PC-3 (cell line): ENCODE measurements at regions not wholly inside any gene's neighbourhood (a gene's known extent, or its start where the extent isn't known, plus 50 kb on each side); places are given as distances from the start of the nearest gene placed in this dataset.

Experiments
- ATAC-seq: fragments of 200-7000 bp; cut with Tn5 transposase; 2 replicates; pipeline ENCODE4 v1.9.1; 2020; ENCODE audit warnings: mild to moderate bottlenecking, moderate library complexity
- BruUV-seq: library from RNA; stranded (reverse); fragments of 400-500 nt; replicated peaks from 2 replicates; lab custom pipeline; 2021; lab: Mats Ljungman, UMichigan
- CTCF ChIA-PET: fragments of 300-600 bp; sonication (Branson Sonifier 250); formaldehyde crosslinking; loops from one replicate; lab custom pipeline; 2022; ENCODE audit warnings: antibody characterized with exemption; lab: Charles Lee
- POLR2A ChIA-PET: fragments of 300-600 bp; sonication (Branson Sonifier 250); formaldehyde crosslinking; loops from one replicate; lab custom pipeline; 2022; ENCODE audit warnings: antibody characterized with exemption; ENCODE audit not compliant: unreplicated experiment; lab: Charles Lee
- DNase-seq: peaks from one replicate; pipeline ENCODE4 v3.0.0-alpha.2; 2015
- H2AFZ ChIP-seq: fragments of 300-600 bp; sonication (generic); 2 replicates; pipeline ENCODE4 v1.6.0; 2016; ENCODE audit warnings: antibody characterized with exemption, low read length
- H3F3A ChIP-seq: fragments of 300-600 bp; sonication (generic); one replicate; pipeline ENCODE4 v1.6.0; 2017; ENCODE audit warnings: antibody characterized with exemption, low read length, control low read depth, mild to moderate bottlenecking; ENCODE audit not compliant: unreplicated experiment
- H3K27ac ChIP-seq: fragments of 300-600 bp; sonication (generic); 2 replicates; pipeline ENCODE4 v1.5.1; 2016; ENCODE audit warnings: mild to moderate bottlenecking, low read length
- H3K27me3 ChIP-seq: fragments of 300-600 bp; sonication (generic); 2 replicates; pipeline ENCODE4 v1.6.1; 2016; ENCODE audit warnings: low read length, mixed read lengths
- H3K36me3 ChIP-seq: fragments of 300-600 bp; sonication (generic); 2 replicates; pipeline ENCODE4 v1.6.1; 2016; ENCODE audit warnings: low read depth, mixed run types, low read length, mixed read lengths
- H3K4me1 ChIP-seq: fragments of 300-600 bp; sonication (generic); 2 replicates; pipeline ENCODE4 v1.5.1; 2016; ENCODE audit warnings: low read length; ENCODE audit not compliant: insufficient read depth
- H3K4me2 ChIP-seq: fragments of 300-600 bp; sonication (generic); 2 replicates; pipeline ENCODE4 v1.6.0; 2016; ENCODE audit warnings: low read length
- H3K4me3 ChIP-seq: fragments of 300-600 bp; sonication (generic); 2 replicates; pipeline ENCODE4 v1.5.1; 2016; ENCODE audit warnings: mild to moderate bottlenecking, low read length, mixed read lengths
- H3K79me2 ChIP-seq: fragments of 300-600 bp; sonication (generic); 2 replicates; pipeline ENCODE4 v1.6.1; 2017; ENCODE audit warnings: low read length, mixed read lengths
- H3K9ac ChIP-seq: fragments of 300-600 bp; sonication (generic); 2 replicates; pipeline ENCODE4 v1.6.0; 2016; ENCODE audit warnings: mild to moderate bottlenecking, low read length
- H3K9me2 ChIP-seq: fragments of 300-600 bp; sonication (generic); replicated peaks from 2 replicates; pipeline ENCODE4 v1.6.1; 2016; ENCODE audit warnings: mixed run types, low read length, mixed read lengths
- H3K9me3 ChIP-seq: fragments of 300-600 bp; sonication (generic); 2 replicates; pipeline ENCODE4 v1.6.1; 2016; ENCODE audit warnings: low read length, mixed read lengths
- H4K20me1 ChIP-seq: fragments of 300-600 bp; sonication (generic); 2 replicates; pipeline ENCODE4 v1.6.1; 2016; ENCODE audit warnings: low read length, mixed read lengths
- CTCF ChIP-seq: fragments of 300-600 bp; sonication (generic); conservative IDR thresholded peaks from 2 replicates; pipeline ENCODE4 v1.5.1; 2017; ENCODE audit warnings: antibody characterized with exemption, low read depth, mild to moderate bottlenecking, low read length
- EZH2 ChIP-seq: fragments of 300-600 bp; sonication (generic); IDR thresholded peaks from one replicate; pipeline ENCODE4 v1.6.1; 2017; ENCODE audit warnings: antibody characterized with exemption, mild to moderate bottlenecking, low read length; ENCODE audit not compliant: unreplicated experiment
- EZH2phosphoT487 ChIP-seq: fragments of 300-600 bp; sonication (generic); IDR thresholded peaks from 2 replicates; pipeline ENCODE4 v1.6.1; 2018; ENCODE audit warnings: mild to moderate bottlenecking, antibody characterized with exemption, low read length, borderline replicate concordance
- intact Hi-C: fragments of 100-400 bp; cut with micrococcal nuclease; formaldehyde crosslinking; loops from 2 replicates; pipeline ENCODE4 v1.9.0; 2023

- TF ChIP-seq EZH2 (no peak), CTCF (no peak), EZH2phosphoT487 (no peak)
- no peaks in the 10 kb centered on the region for H3K4me1 ChIP-seq
- no peak overlapping the region for H3K9ac ChIP-seq
- H3K4me2 ChIP-seq, result no peak overlapping the region
- H3F3A ChIP-seq, result no peaks in the 10 kb centered on the region
- no peaks in the 10 kb centered on the region for H3K9me2 ChIP-seq
- ChIA-PET POLR2A (no interaction called here), CTCF (no interaction called here)
- H3K79me2 ChIP-seq, result no peaks in the 10 kb centered on the region
- no peak overlapping the region for H2AFZ ChIP-seq
- no TSS peak for BruUV-seq
- H3K27ac ChIP-seq, result no peak overlapping the region
- H4K20me1 ChIP-seq, result no peaks in the 10 kb centered on the region
- no peaks in the 10 kb centered on the region for H3K9me3 ChIP-seq
- H3K4me3 ChIP-seq, result no peak overlapping the region
- no peak for ATAC-seq
- no peak for DNase-seq
- H3K27me3 ChIP-seq, result no peaks in the 10 kb centered on the region
- intact Hi-C loops, result no loop called here
- H3K36me3 ChIP-seq, result no peaks in the 10 kb centered on the region
Measured at GRCh38 chr10:44243851-44244510, 140.9 kb downstream of the CXCL12 start.

GRCh38 chr10:44242826-44243225, 142.1 kb downstream of the CXCL12 start:
- ChIA-PET POLR2A (no interaction called here), CTCF (no interaction called here)
- Histone ChIP-seq H3K9ac (no peak overlapping the region), H3K27me3 (no peaks in the 10 kb centered on the region), H3K27ac (no peak overlapping the region), H3K4me1 (no peaks in the 10 kb centered on the region), H3K4me2 (no peak overlapping the region), H3K9me3 (no peaks in the 10 kb centered on the region), H3K4me3 (no peak overlapping the region), H3K9me2 (no peaks in the 10 kb centered on the region), H3K79me2 (no peaks in the 10 kb centered on the region), H3F3A (no peaks in the 10 kb centered on the region), H4K20me1 (no peaks in the 10 kb centered on the region), H2AFZ (no peak overlapping the region), H3K36me3 (no peaks in the 10 kb centered on the region)
- no TSS peak for BruUV-seq
- intact Hi-C loops, result no loop called here
- ATAC-seq (no peak), DNase-seq (no peak)
- TF ChIP-seq EZH2, result no peak
- TF ChIP-seq CTCF, result no peak
- TF ChIP-seq EZH2phosphoT487, result no peak

- POLR2A ChIA-PET, result no interaction called here
- Histone ChIP-seq H3K4me3 (no peak overlapping the region), H3K27ac (no peak overlapping the region), H3K9ac (no peak overlapping the region), H3K4me2 (no peak overlapping the region), H2AFZ (no peak overlapping the region), H3K36me3 (no peaks in the 10 kb centered on the region), H3K4me1 (no peaks in the 10 kb centered on the region), H3K9me2 (no peaks in the 10 kb centered on the region), H3F3A (no peaks in the 10 kb centered on the region), H4K20me1 (no peaks in the 10 kb centered on the region), H3K79me2 (no peaks in the 10 kb centered on the region), H3K9me3 (no peaks in the 10 kb centered on the region), H3K27me3 (no peaks in the 10 kb centered on the region)
- CTCF ChIA-PET, result no interaction called here
- BruUV-seq, result no TSS peak
- ATAC-seq (no peak), DNase-seq (no peak)
- TF ChIP-seq EZH2 (no peak), CTCF (no peak), EZH2phosphoT487 (no peak)
- intact Hi-C loops, result no loop called here
Measured at GRCh38 chr10:44242091-44242490, 142.8 kb downstream of the CXCL12 start.
